GM18498 (cell line): ENCODE measurements at regions not wholly inside any gene's neighbourhood (a gene's known extent, or its start where the extent isn't known, plus 50 kb on each side); places are given as distances from the start of the nearest gene placed in this dataset.

Source experiments
- ATAC-seq: cut with Tn5 transposase; IDR thresholded peaks from one replicate; pipeline ENCODE4 v1.9.1; 2021; ENCODE audit warnings: mild to moderate bottlenecking, moderate library complexity; ENCODE audit not compliant: unreplicated experiment

GRCh38 chr13:60282708-60283107 lies 114.3 kb upstream of the TDRD3 start:
- ATAC-seq = no peak

GRCh38 chr13:60286707-60287106 lies 110.3 kb upstream of the TDRD3 start:
- ATAC-seq = no peak

GRCh38 chr13:60288569-60288968 lies 108.5 kb upstream of the TDRD3 start:
- ATAC-seq = no peak

GRCh38 chr13:60303166-60303565 lies 93.9 kb upstream of the TDRD3 start:
- ATAC-seq = no peak

GRCh38 chr13:60311527-60311926 lies 85.5 kb upstream of the TDRD3 start:
- ATAC-seq = no peak

- ATAC-seq = no peak
These were observed 84.0 kb upstream of the TDRD3 start for GRCh38 chr13:60312851-60313505.

- no peak for ATAC-seq
These were observed 78.8 kb upstream of the TDRD3 start for GRCh38 chr13:60318186-60318585.

GRCh38 chr13:60324131-60324530 lies 72.9 kb upstream of the TDRD3 start:
- no peak for ATAC-seq

- no peak for ATAC-seq
These were observed 70.7 kb upstream of the TDRD3 start for GRCh38 chr13:60326273-60326672.

GRCh38 chr13:60327511-60327910 lies 69.5 kb upstream of the TDRD3 start:
- no peak for ATAC-seq

GRCh38 chr13:60328073-60328472 lies 68.9 kb upstream of the TDRD3 start:
- ATAC-seq = peak; percentile 47

- ATAC-seq = peak; percentile 76
These were observed 67.6 kb upstream of the TDRD3 start for GRCh38 chr13:60329221-60329923.

GRCh38 chr13:60331249-60332012 lies 65.6 kb upstream of the TDRD3 start:
- no peak for ATAC-seq

- ATAC-seq = no peak
These were observed 64.3 kb upstream of the TDRD3 start for GRCh38 chr13:60332682-60333081.

GRCh38 chr13:60334310-60334709 lies 62.7 kb upstream of the TDRD3 start:
- no peak for ATAC-seq

- ATAC-seq = no peak
These were observed 61.5 kb upstream of the TDRD3 start for GRCh38 chr13:60335531-60335930.

GRCh38 chr13:60338754-60339153 lies 58.3 kb upstream of the TDRD3 start:
- ATAC-seq = no peak

GRCh38 chr13:60343978-60344377 lies 53.0 kb upstream of the TDRD3 start:
- no peak for ATAC-seq

- no peak for ATAC-seq
These were observed 49.8 kb upstream of the TDRD3 start for GRCh38 chr13:60347174-60347573.
